ENCODE measurements at regions not wholly inside any gene's neighbourhood (a gene's known extent, or its start where the extent isn't known, plus 50 kb on each side); places are given as distances from the start of the nearest gene placed in this dataset.

DNA sequence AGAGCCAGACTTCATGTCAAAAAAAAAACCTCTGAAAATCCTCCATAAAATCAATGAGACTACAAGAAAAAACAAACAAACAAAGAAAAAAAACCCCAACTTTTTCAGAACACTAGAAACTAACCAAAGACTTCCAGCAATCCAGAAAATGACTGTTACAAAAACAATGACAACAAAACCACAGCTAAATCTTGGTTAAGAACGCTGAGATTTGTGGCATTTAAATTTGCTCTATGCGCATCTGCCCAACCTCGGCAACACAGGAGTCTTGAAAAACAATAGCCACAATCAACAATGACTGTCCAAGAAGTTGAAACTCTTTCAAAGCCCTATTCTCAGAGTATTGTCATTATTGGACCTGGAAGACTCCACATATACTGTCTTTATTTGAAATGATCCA is 402.4 kb downstream of the ZFHX3 start:
- TF ChIP-seq POLR2A (IDR thresholded peaks at IDR 0.05; ENCODE audit: low read depth) = no peak
- TF ChIP-seq, protein P1, sequence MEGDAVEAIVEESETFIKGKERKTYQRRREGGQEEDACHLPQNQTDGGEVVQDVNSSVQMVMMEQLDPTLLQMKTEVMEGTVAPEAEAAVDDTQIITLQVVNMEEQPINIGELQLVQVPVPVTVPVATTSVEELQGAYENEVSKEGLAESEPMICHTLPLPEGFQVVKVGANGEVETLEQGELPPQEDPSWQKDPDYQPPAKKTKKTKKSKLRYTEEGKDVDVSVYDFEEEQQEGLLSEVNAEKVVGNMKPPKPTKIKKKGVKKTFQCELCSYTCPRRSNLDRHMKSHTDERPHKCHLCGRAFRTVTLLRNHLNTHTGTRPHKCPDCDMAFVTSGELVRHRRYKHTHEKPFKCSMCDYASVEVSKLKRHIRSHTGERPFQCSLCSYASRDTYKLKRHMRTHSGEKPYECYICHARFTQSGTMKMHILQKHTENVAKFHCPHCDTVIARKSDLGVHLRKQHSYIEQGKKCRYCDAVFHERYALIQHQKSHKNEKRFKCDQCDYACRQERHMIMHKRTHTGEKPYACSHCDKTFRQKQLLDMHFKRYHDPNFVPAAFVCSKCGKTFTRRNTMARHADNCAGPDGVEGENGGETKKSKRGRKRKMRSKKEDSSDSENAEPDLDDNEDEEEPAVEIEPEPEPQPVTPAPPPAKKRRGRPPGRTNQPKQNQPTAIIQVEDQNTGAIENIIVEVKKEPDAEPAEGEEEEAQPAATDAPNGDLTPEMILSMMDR (IDR thresholded peaks at IDR 0.05) = no peak
- TF ChIP-seq POLR2AphosphoS5 (IDR thresholded peaks at IDR 0.05) = no peak
- TF ChIP-seq EP300 (IDR thresholded peaks at IDR 0.05) = no peak

Data from esophagus muscularis mucosa (tissue), 4 donors.